ENCODE measurements at regions not wholly inside any gene's neighbourhood (a gene's known extent, or its start where the extent isn't known, plus 50 kb on each side); places are given as distances from the start of the nearest gene placed in this dataset.

DNA sequence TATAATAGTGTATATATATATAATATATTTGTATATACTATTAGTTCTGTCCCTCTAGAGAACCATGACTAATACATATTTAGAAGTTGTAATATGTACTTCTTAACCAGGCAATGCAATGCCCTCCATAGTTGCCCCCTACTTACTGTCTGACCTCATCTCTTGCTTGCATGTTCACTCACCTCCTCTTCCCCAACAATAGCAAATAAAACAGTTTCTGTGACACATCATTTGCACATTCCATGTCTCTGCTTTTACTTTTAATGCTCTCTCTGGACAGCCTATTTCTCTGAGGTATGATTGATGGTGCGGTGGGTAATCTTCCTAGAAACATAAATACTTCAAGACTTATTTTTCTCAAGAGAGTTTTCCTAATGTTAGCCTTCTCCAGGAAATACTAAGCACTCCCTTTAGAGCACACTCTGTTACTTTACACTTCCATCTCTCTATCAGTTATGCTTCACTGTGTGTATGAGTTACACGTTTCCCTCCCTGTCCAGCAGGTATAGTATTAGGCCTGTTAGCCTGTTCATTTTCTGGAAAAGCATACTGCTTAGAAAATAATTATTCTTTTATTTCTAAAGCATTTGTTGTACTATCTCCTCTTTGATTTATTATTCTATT lies 295.6 kb upstream of the LRATD1 start:
- TF ChIP-seq CTCF (IDR thresholded peaks at IDR 0.05) (no peak), POLR2A (IDR thresholded peaks at IDR 0.05) (no peak)

All from testis (tissue), 2 donors.